HL-60/S4 (cell line): ENCODE measurements at regions not wholly inside any gene's neighbourhood (a gene's known extent, or its start where the extent isn't known, plus 50 kb on each side); places are given as distances from the start of the nearest gene placed in this dataset.
"Not testable (repeated sequence)": the region's sequence is repeated elsewhere in the genome, so short reads cannot be mapped to it uniquely, and the experiment has no call there.

Experiments used
- in situ Hi-C: fragments of 300-500 bp; cut with MboI; formaldehyde crosslinking; loops from 2 replicates; pipeline ENCODE4 v1.14.3; 2022; ENCODE audit warnings: low sequenced_read_pairs

GRCh38 chr9:25830381-25830780 lies 152.1 kb upstream of the TUSC1 start:
- in situ Hi-C loops, result no loop called here

DNA sequence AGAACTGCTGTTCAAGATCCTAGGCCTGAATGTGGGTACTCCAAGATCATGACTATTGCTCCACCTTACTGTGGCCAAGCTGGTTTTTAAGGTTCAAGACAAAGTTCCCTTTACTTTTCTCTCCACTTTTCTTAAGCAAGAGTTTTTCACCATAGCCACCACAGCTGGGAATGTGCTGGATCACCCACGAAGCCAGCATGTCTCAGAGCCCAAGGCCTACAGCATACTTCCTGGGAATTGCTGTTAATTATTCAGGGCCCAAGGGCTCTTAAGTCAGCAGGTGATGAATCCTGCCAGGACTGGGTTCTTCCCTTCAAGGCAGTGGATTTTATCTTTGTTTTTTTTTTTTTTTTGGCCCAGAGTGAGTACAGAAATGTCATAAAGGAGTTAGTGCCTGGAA lies 149.4 kb upstream of the TUSC1 start:
- in situ Hi-C loops, result no loop called here

GRCh38 chr9:25816439-25816838 lies 138.2 kb upstream of the TUSC1 start:
- in situ Hi-C loops, result no loop called here

- in situ Hi-C loops, result no loop called here
Measured at GRCh38 chr9:25814023-25814422, 135.8 kb upstream of the TUSC1 start.

GRCh38 chr9:25813478-25813877 lies 135.2 kb upstream of the TUSC1 start:
- in situ Hi-C loops, result no loop called here

DNA sequence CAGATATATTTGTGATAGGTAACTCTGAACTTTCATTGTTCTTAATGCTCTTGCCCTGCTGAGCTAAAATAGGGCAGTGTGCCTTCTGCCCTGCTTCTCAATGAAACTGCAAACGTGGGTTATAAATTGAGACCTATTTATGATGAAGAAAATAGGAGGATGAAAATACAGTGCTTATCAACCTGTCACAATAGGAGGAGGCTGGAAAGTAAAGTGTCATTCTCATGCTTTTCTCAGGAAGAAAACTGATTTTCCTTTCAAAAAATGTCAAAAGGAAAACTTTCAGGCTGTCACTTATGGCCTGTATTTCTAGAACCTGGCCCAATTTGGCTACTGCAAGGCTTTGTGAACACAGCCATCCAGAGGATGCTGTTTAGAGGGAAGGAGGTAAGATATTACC lies 130.3 kb upstream of the TUSC1 start:
- in situ Hi-C loops, result no loop called here

- in situ Hi-C loops, result no loop called here
Measured at GRCh38 chr9:25804856-25805255, 126.6 kb upstream of the TUSC1 start.

GRCh38 chr9:25801989-25802388 lies 123.7 kb upstream of the TUSC1 start:
- in situ Hi-C loops, result not testable (repeated sequence)

DNA sequence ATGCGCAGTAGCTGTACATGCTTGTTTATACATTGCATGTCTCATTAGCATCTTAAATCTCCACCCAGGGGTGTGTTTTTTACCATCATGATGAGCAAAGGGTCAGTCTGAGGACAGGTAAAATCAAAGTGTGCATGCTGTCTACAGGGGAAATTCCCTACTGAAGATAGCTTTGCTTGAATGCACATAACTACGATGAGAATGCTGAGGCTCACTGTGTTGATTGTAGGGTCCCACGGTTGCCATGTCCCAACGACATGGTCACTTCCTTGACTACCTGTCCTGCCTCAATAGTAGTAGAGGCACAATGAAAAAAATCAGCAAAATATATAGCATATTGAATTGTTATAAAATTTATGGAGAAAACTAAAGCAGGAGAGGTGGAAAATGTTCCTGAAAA lies 95.6 kb upstream of the TUSC1 start:
- in situ Hi-C loops, result no loop called here

DNA sequence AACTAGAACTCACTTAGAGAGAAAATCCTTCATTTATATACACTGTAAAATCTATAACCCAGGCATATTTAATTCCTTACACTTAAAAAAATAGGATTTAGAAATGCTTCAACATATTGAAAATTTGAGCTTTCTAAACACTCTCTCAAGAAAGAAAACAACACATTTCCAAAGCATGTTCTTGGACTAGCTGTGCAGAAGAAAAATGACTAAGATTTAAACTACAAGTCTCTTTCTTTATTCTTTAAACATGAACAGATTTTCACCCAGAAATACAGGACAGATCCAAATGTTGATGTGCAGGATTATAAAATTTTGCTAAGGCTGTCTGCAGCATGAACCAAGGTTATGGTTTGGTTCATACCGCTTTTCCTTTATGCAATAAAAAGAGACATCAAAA lies 77.7 kb upstream of the TUSC1 start:
- in situ Hi-C loops, result no loop called here

DNA sequence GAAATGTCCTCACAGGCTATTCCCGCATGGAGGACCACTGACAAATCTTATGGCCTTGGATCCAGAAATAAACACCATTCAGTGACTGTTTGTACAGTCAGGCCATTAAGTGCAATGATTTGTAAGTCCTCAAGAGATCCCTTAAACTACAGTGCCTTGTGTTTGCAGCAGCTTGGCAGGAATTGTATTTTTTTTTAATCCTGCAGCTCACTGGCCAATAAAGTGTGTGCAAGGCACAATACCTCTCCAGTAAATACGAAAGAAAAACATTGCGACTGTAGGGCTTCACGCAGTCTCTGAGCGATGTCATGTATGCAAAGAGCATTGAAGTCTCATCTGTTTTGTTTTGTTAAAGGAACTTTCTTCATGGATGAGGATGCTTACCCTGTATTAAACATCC lies 74.2 kb upstream of the TUSC1 start:
- in situ Hi-C loops, result no loop called here

DNA sequence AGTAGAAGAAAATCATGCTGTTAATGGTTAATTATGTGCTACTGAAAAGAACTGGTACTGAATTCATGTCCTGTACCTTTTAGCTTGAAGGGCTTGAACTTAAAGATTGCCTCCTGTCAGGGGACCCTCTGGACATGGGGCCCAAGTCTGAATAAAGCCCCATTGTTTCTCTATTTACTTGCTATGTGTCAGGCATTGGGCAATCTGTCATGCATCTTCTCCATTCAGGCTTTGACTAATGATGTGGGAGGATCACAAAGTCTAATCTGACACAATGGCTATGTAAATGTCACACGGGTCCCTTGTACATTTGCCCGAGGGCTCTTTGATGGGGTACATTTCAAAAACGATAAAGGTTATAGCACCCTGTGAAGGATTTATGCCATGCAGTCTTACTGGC lies 64.0 kb upstream of the TUSC1 start:
- in situ Hi-C loops, result no loop called here

GRCh38 chr9:25733336-25733982 lies 55.2 kb upstream of the TUSC1 start:
- in situ Hi-C loops, result no loop called here

DNA sequence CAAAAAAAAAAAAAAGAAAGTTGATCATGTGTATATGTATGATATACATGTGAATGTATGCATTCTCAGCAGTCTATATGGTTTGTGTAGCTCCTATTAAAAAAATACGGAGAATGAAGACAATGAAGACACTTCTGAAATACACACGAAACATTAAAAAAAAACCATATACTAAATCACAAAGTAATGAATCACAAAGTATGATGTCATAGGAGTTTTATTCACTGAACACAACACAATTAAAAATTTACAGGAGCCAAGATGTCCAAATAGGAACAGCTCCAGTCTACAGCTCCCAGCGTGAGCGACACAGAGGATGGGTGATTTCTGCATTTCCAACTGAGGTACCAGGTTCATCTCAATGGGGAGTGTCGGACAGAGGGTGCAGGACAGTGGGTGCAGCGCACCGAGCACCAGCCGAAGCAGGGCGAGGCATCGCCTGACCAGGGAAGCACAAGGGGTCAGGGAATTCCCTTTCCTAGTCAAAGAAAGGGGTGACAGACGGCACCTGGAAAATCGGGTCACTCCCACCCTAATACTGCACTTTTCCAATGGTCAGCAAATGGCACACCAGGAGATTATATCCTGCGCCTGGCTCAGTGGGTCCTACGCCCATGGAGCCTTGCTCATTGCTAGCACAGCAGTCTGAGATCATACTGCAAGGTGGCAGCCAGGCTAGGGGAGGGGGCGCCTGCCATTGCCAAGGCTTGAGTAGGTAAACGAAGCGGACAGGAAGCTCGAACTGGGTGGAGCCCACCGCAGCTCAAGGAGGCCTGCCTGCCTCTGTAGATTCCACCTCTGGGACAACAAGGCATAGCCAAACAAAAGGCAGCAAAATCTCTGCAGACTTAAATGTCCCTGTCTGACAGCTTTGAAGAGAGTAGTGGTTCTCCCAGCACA lies 53.9 kb upstream of the TUSC1 start:
- in situ Hi-C loops, result not testable (repeated sequence)
